Caco-2 (cell line): ENCODE measurements at regions not wholly inside any gene's neighbourhood (a gene's known extent, or its start where the extent isn't known, plus 50 kb on each side); places are given as distances from the start of the nearest gene placed in this dataset.
A peak's percentile ranks its signal among the peaks of the same experiment; 100 is the strongest.

Source experiments
- BruUV-seq: library from RNA; stranded (reverse); fragments of 400-500 nt; replicated peaks from 2 replicates; lab custom pipeline; 2021; lab: Mats Ljungman, UMichigan
- CTCF ChIA-PET: fragments of 300-600 bp; sonication (Branson Sonifier 250); formaldehyde crosslinking; loops from one replicate; lab custom pipeline; 2022; ENCODE audit warnings: antibody characterized with exemption; lab: Charles Lee
- POLR2A ChIA-PET: fragments of 300-600 bp; sonication (Branson Sonifier 250); formaldehyde crosslinking; loops from one replicate; lab custom pipeline; 2022; ENCODE audit warnings: antibody characterized with exemption; lab: Charles Lee
- DNase-seq, 2 experiments: peaks; one replicate each; pipeline versions ENCODE4 v3.0.0 to v3.0.0-alpha.2; 2020 to 2022
- H3K27me3 ChIP-seq: replicated peaks from 2 replicates; pipeline ENCODE4 v1.6.0; 2011; ENCODE audit warnings: low read length; ENCODE audit not compliant: control insufficient read depth, insufficient read depth
- H3K36me3 ChIP-seq: 2 replicates; pipeline ENCODE4 v1.5.1; 2011; ENCODE audit warnings: low read length; ENCODE audit not compliant: control insufficient read depth, insufficient read depth
- H3K4me1 ChIP-seq: fragments of 250-450 bp; sonication (Bioruptor Pico); 2 replicates; pipeline ENCODE4 v1.5.1; 2020; ENCODE audit warnings: mild to moderate bottlenecking
- H3K4me3 ChIP-seq: 2 replicates; pipeline ENCODE4 v1.5.1; 2011; ENCODE audit warnings: low read depth, mild to moderate bottlenecking, control low read depth, low read length
- H3K9me3 ChIP-seq: fragments of 250-450 bp; sonication (Bioruptor Pico); 2 replicates; pipeline ENCODE4 v1.5.1; 2020; ENCODE audit warnings: mild to moderate bottlenecking, moderate library complexity
- H3K27ac Mint-ChIP-seq: one replicate; pipeline ENCODE4 v1.8.0; 2022; ENCODE audit warnings: mixed read lengths; ENCODE audit not compliant: unreplicated experiment
- H3K27me3 Mint-ChIP-seq: one replicate; pipeline ENCODE4 v1.8.0; 2022; ENCODE audit warnings: mixed read lengths; ENCODE audit not compliant: insufficient read depth, unreplicated experiment
- H3K36me3 Mint-ChIP-seq: one replicate; pipeline ENCODE4 v1.8.0; 2022; ENCODE audit warnings: mild to moderate bottlenecking, mixed read lengths; ENCODE audit not compliant: insufficient read depth, unreplicated experiment
- H3K4me1 Mint-ChIP-seq: one replicate; pipeline ENCODE4 v1.8.0; 2022; ENCODE audit warnings: low read depth, mixed read lengths; ENCODE audit not compliant: unreplicated experiment
- H3K4me3 Mint-ChIP-seq: one replicate; pipeline ENCODE4 v1.8.0; 2022; ENCODE audit warnings: mild to moderate bottlenecking, moderate library complexity, mixed read lengths; ENCODE audit not compliant: unreplicated experiment
- H3K9me3 Mint-ChIP-seq: one replicate; pipeline ENCODE4 v1.8.0; 2022; ENCODE audit warnings: mixed read lengths; ENCODE audit not compliant: unreplicated experiment
- intact Hi-C: fragments of 100-400 bp; cut with micrococcal nuclease; formaldehyde crosslinking; loops from one replicate; pipeline ENCODE4 v1.10.0; 2022; ENCODE audit not compliant: unreplicated experiment
- TF ChIP-seq, protein P1 (sequence below), 2 experiments: fragments of 200-600 bp in 1 of 2; IDR thresholded peaks; 1 replicate in 1 of 2; 2 replicates in 1 of 2; pipeline versions ENCODE4 v1.5.1 to v1.8.0; 2011 to 2022; ENCODE audit warnings: antibody characterized with exemption in 1 of 2, control low read depth in 1 of 2, inconsistent platforms in 1 of 2, low read depth in 1 of 2, low read length in 1 of 2, mild to moderate bottlenecking in 1 of 2, moderate library complexity in 1 of 2; ENCODE audit not compliant: insufficient read depth in 1 of 2, severe bottlenecking in 1 of 2, unreplicated experiment in 1 of 2

GRCh38 chr13:95492044-95492801 is 60.3 kb upstream of the CLDN10 start:
- no peaks in the 10 kb centered on the region for H3K36me3 ChIP-seq
- ChIA-PET CTCF (interaction anchor here (0.6 to 0.8 kb wide), 2 partner anchors 54 to 72 kb away, joined by 3 to 4 read pairs; no protein-coding TSS in a partner anchor), POLR2A (no interaction called here)
- H3K36me3 Mint-ChIP-seq, result no peaks in the 10 kb centered on the region
- H3K27me3 ChIP-seq, result no peaks in the 10 kb centered on the region
- no peak overlapping the region for H3K4me3 ChIP-seq
- H3K4me1 Mint-ChIP-seq, result peaks cover 8% of the 10 kb centered on the region
- intact Hi-C loops, result loop anchor here (2.0 kb wide), 1 partner anchor 73 kb away; no protein-coding TSS in a partner anchor
- no peaks in the 10 kb centered on the region for H3K27me3 Mint-ChIP-seq
- DNase-seq, result peak; percentile 66 to 86
- peaks cover 12% of the 10 kb centered on the region for H3K9me3 Mint-ChIP-seq
- no TSS peak for BruUV-seq
- H3K27ac Mint-ChIP-seq, result peak overlapping the region; percentile 23
- H3K4me1 ChIP-seq, result peaks cover 9% of the 10 kb centered on the region
- no peak overlapping the region for H3K4me3 Mint-ChIP-seq
- H3K9me3 ChIP-seq, result no peaks in the 10 kb centered on the region
- TF ChIP-seq, protein P1, sequence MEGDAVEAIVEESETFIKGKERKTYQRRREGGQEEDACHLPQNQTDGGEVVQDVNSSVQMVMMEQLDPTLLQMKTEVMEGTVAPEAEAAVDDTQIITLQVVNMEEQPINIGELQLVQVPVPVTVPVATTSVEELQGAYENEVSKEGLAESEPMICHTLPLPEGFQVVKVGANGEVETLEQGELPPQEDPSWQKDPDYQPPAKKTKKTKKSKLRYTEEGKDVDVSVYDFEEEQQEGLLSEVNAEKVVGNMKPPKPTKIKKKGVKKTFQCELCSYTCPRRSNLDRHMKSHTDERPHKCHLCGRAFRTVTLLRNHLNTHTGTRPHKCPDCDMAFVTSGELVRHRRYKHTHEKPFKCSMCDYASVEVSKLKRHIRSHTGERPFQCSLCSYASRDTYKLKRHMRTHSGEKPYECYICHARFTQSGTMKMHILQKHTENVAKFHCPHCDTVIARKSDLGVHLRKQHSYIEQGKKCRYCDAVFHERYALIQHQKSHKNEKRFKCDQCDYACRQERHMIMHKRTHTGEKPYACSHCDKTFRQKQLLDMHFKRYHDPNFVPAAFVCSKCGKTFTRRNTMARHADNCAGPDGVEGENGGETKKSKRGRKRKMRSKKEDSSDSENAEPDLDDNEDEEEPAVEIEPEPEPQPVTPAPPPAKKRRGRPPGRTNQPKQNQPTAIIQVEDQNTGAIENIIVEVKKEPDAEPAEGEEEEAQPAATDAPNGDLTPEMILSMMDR (IDR thresholded peaks at IDR 0.05; ENCODE audit: insufficient read depth in 1 of 2, low read depth in 1 of 2, low read length in 1 of 2, severe bottlenecking in 1 of 2, unreplicated experiment in 1 of 2), result no peak

GRCh38 chr13:95494082-95494681 is 58.3 kb upstream of the CLDN10 start:
- Histone ChIP-seq H3K27me3 (no peaks in the 10 kb centered on the region), H3K9me3 (no peaks in the 10 kb centered on the region), H3K4me3 (no peak overlapping the region), H3K4me1 (peaks cover 9% of the 10 kb centered on the region), H3K36me3 (no peaks in the 10 kb centered on the region)
- POLR2A ChIA-PET, result no interaction called here
- Mint-ChIP-seq H3K27me3 (no peaks in the 10 kb centered on the region), H3K9me3 (peaks cover 12% of the 10 kb centered on the region), H3K4me3 (no peak overlapping the region), H3K36me3 (no peaks in the 10 kb centered on the region), H3K27ac (no peak overlapping the region), H3K4me1 (peaks cover 8% of the 10 kb centered on the region)
- TF ChIP-seq, protein P1 (IDR thresholded peaks at IDR 0.05; ENCODE audit: insufficient read depth in 1 of 2, low read depth in 1 of 2, low read length in 1 of 2, severe bottlenecking in 1 of 2, unreplicated experiment in 1 of 2), result peak; percentile 48 to 73
- peak in 1 of 2 experiments; percentile 66 for DNase-seq
- no TSS peak for BruUV-seq
- intact Hi-C loops, result loop anchor here (1.0 kb wide), 2 partner anchors 167 to 340 kb away; no protein-coding TSS in a partner anchor
- CTCF ChIA-PET, result interaction anchor here (0.7 kb wide), 1 partner anchor 192 kb away, joined by 3 read pairs; no protein-coding TSS in a partner anchor

GRCh38 chr13:95496485-95496884 is 56.0 kb upstream of the CLDN10 start:
- TF ChIP-seq, protein P1 (IDR thresholded peaks at IDR 0.05; ENCODE audit: insufficient read depth in 1 of 2, low read depth in 1 of 2, low read length in 1 of 2, severe bottlenecking in 1 of 2, unreplicated experiment in 1 of 2), result no peak
- Histone ChIP-seq H3K36me3 (no peaks in the 10 kb centered on the region), H3K4me3 (no peak overlapping the region), H3K4me1 (peaks cover 9% of the 10 kb centered on the region), H3K9me3 (no peaks in the 10 kb centered on the region; the same call in 1 of the 2 replicates), H3K27me3 (no peaks in the 10 kb centered on the region)
- Mint-ChIP-seq H3K4me1 (peaks cover 8% of the 10 kb centered on the region), H3K27me3 (no peaks in the 10 kb centered on the region), H3K27ac (no peak overlapping the region), H3K9me3 (peaks cover 17% of the 10 kb centered on the region), H3K36me3 (no peaks in the 10 kb centered on the region), H3K4me3 (no peak overlapping the region)
- ChIA-PET CTCF (no interaction called here), POLR2A (no interaction called here)
- DNase-seq, result no peak
- no TSS peak for BruUV-seq
- intact Hi-C loops, result no loop called here
